ENCODE measurements at regions not wholly inside any gene's neighbourhood (a gene's known extent, or its start where the extent isn't known, plus 50 kb on each side); places are given as distances from the start of the nearest gene placed in this dataset.
"Not testable (repeated sequence)": the region's sequence is repeated elsewhere in the genome, so short reads cannot be mapped to it uniquely, and the experiment has no call there.

DNA sequence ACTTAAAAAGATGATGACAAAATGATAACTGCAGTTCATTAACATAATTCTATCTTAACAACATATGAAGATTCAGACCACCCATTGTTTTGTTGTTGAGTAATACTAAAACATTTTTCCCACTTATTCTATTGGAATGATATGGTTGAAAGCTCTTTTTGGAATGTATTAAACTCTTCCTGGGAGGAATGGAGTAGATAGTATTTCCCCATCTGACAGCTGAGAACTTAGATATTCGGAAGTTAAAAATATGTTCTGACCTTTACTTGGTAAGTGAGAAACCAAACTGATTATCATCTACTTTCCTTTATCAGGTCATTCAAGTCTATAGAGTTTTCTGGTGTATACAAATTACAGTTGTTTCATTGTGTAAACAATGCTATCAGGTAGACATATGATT, 452.9 kb downstream of the CSNK1G3 start:
- DNase-seq (ENCODE audit: low read depth, low spot score) = no peak

DNA sequence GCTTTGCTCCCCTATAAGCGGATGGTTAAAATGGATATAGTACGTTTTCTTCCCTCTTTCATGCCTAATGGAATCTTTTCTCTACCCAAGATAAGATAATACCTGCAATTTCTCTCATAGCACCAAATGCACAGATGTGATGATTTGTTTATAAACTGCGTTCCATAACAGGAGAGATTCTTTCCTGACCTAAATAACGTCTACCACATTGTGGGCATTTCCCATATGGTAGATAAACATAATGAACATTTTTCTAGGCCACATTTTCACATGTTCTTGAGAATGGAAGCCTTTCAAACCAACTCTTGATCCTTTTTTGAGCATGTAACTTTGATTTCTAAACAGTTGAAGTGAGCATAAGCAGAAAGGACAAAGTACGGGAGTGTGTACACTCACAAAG, 448.5 kb downstream of the CSNK1G3 start:
- DNase-seq (ENCODE audit: low read depth, low spot score) = no peak

DNA sequence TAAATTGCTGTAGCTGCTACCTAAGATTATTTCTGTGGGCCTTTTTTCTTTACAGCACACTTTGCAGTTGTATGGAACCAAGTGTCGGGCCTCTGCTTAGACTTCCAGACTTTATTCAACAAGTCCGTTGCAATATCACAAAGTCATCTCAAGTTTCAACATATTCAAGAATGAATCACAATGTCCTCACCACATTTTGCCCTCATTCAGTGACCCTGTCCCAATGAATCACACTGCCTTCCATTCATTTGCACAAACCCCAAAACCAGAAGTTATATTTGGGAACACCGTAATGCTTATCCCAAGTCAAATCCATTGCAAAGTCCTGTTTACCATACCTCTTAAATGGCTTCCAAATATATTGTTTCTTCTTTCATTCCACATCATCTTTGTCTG, 439.6 kb downstream of the CSNK1G3 start:
- DNase-seq (ENCODE audit: low read depth, low spot score) = peak; percentile 74

DNA sequence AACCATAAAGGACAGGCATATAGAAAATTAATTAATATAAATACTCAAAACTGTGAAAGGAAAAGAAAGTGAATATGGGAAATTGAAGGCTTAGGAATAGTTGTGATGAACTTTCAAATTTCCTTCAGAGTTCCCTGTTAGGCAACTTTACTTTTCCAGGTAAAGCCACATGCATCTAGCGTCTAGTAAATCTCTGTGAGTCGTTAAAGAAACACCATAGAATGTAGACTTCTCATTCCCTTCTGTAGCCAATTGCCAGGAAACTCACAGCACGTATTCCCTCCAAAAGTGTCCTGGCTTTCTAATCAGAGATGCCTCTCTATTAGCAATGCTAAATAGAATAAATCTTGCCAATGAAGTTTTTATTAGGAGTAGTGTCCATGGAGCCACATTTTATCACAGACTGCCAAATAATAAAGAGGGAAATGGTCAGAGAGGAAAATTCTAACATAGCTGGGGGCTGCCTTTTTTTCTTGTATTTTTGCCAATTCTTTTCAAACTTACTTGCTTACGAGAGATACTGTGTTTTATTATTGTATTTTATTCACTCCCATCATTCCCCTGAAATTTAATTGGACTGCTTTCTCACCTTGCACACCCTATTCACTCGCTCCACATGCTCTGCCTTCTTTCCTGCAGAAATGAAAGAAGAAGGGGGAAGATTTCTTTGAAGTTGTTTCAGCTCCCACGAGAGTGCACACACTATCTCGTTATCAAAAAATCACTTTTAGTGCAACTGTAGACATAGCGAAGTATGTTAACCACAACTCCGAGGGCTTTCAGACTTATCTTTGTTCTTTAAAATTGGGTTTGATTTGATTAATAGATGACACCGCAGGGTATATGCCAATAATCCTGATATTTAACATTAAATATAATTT, 439.0 kb downstream of the CSNK1G3 start:
- no peak for DNase-seq (ENCODE audit: low read depth, low spot score)

DNA sequence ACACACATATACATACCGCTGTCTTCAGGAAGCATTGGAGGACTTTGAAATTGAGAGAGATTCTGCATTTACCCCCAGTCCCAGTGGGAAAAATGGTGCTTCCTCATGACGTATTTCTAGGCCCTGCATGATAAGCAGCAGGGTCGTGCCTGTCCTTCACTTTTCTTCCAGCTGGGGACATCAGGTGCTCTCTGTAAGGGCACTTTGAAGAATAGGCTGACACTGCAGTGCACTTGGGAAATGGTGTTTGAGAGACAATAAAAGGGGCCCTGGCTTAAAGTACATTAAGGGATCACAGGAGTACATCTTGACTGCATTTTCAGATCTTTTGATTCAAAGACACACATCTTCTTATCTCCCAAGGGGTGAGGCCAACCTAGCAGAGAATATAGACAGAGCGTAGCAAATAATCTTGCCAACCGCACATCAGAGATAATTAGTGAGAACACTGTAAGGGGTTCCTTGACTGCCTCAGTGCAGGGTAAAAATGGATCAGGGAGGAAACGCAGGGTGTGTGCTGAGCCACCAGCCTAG, 437.9 kb downstream of the CSNK1G3 start:
- no peak for DNase-seq (ENCODE audit: low read depth, low spot score)

DNA sequence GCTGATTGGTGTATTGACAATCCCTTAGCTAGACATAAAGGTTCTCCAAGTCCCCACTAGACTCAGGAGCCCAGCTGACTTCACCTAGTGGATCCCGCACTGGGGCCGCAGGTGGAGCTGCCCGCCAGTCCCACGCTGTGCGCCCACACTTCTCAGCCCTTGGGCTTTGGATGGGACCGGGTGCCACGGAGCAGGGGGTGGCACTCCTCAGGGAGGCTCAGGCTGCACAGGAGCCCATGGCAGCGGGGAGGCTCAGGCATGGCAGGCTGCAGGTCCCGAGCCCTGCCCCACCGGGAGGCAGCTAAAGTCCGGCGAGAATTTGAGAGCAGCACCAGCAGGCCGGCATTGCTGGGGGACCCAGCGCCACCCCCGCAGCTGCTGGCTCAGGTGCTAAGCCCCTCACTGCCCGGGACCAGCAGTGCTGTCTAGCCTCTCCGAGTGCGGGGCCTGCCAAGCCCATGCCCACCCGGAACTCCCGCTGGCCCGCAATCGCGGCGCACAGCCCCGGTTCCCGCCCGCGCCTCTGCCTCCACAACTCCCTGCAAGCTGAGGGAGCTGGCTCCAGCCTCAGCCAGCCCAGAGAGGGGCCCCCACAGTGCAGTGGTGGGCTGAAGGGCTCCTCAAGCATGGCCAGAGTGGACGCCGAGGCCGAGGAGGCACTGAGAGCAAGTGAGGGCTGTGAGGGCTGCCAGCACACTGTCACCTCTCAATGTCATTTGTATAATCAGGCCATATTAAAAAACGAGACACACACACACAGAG, 437.2 kb downstream of the CSNK1G3 start:
- no peak for DNase-seq (ENCODE audit: low read depth, low spot score)

DNA sequence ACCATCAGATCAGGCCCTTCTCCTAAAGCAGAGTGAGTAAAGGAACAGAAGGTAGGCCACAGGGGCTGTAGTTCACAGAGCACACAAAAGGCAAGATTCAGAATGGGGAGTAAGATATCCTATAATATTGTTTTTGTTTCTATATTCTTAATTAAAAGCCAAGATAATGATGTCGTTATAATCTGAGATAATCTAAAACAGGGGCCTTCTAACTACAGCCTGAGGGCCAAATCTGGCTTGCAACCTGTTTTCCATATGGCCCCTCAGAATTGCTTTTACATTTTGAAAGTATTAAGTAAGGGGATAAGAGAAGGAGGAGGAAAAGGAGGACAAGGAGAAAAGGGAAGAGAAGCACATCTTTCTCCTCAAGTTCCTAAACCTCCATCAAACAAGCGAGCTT, 435.8 kb downstream of the CSNK1G3 start:
- no peak for DNase-seq (ENCODE audit: low read depth, low spot score)

DNA sequence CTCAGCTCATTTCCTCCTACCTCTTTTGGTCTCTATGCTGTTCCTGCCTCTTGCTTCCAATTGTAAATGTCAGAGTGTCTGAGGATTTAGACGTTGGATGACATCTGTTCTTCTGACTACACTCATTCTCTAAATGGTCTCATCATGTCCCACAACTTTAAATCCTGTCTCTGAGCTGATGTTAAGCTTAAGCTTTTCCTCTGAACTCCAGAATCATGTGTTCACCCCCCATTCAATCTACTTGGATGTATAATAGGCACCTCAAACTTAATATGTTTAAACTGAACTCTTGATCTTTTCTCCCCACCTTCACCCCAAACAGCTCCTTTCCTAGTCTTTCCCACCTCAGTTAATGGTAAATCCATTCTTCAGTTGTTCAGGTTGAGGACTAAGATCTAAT, 433.6 kb downstream of the CSNK1G3 start:
- DNase-seq (ENCODE audit: low read depth, low spot score) = no peak

DNA sequence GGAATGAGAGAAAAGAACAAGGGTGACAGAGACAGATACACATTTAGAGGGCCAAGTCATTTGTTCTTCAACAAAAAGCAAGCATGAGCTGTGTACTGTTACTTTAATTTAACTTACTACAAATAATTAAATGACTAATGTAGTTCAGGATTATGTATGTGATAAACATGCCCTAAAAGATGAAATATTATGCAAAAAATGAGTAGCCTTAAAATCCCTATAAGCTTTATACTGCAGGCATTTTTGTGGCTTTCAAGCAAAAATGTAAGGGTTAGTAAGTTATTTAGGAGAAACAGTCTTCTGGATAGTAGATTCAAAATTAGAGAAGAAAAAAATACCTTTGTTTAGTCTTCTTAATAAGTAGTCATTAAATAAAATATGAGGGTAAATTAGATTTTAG, 431.2 kb downstream of the CSNK1G3 start:
- DNase-seq (ENCODE audit: low read depth, low spot score) = no peak

DNA sequence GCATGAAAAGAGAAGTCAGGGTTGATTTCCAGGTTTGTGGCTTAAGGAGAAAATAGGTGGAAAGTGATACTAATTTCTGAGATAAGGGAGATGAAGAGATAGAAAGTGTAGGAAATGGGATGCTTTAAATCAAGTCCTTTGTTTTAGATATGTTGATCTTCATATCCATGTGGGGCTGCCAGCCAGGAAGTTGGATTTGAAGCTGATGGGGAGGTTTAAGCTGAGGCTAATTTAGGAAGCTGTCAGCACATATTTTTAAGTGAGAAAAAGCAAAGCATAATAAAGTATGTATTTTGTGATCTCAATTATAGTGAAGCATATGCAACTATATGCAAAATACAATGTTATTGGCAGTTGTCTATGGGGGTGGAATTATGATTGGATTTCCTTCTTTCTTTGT, 428.4 kb downstream of the CSNK1G3 start:
- DNase-seq (ENCODE audit: low read depth, low spot score) = no peak

DNA sequence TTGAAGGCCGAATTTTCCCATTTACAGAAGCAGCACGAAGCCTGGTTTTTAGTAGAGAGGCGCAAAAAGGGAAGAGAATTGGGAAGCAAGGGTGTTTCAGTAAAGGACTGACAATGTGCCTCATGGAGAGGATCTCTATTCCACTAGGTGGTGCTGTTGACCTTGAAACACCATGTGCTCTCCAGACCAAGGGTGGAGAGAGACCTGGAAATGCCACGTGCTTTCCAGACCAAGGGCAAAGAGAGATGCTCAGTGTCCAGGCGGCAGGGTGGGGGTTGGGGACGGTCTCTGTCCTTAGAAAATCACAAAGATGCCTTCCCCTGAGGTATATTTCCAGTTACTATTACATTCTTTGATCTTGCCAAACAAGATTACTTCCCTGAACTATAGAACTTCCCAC, 425.3 kb downstream of the CSNK1G3 start:
- no peak for DNase-seq (ENCODE audit: low read depth, low spot score)

DNA sequence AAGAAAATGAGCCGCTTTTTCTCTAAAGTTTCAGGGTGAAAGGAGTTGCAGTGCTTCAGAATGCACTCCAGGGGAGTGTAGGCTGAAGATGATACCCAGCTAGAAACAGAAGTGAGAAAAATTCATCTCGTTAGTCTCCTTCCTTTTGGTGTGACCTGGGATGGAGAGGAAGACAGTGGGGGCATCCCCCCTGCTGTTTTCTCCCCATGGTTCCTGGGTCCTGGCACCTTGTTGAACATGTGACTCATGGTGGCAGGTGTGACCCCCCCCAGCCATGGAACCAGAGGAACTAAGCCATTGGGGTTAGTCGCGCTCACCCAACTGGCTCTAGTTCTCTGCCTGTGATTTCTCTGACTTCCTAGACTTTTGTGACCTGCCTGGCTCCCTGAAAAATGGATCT, 424.6 kb downstream of the CSNK1G3 start:
- no peak for DNase-seq (ENCODE audit: low read depth, low spot score)

DNA sequence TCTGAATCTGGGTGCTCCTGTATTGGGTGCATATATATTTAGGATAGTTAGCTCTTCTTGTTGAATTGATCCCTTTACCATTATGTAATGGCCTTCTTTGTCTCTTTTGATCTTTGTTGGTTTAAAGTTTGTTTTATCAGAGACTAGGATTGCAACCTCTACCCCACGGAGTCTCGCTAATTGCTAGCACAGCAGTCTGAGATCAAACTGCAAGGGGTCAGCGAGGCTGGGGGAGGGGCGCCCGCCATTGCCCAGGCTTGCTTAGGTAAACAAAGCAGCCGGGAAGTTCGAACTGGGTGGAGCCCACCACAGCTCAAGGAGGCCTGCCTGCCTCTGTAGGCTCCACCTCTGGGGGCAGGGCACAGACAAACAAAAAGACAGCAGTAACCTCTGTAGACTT, 421.8 kb downstream of the CSNK1G3 start:
- DNase-seq (ENCODE audit: low read depth, low spot score) = not testable (repeated sequence)

DNA sequence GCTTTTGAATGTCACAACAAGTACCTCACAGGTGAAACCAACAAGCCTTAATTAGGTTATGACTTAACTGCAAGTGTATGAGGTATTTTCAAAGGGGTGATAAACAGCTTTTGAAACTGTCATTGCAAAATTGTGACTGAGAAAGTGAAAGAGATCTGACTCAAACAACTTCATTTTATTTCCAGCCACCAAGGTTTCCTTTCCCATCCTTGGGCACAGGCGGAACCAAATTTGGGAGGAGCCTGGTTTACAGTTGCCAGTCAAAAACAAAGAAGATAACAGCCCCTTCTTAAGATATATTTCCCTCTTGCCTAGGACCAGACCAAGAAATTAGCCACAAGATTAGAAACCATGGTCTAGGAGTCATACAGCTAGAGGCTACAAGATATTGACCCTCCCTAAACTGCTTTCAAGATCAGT, 417.1 kb downstream of the CSNK1G3 start:
- no peak for DNase-seq (ENCODE audit: low read depth, low spot score)

DNA sequence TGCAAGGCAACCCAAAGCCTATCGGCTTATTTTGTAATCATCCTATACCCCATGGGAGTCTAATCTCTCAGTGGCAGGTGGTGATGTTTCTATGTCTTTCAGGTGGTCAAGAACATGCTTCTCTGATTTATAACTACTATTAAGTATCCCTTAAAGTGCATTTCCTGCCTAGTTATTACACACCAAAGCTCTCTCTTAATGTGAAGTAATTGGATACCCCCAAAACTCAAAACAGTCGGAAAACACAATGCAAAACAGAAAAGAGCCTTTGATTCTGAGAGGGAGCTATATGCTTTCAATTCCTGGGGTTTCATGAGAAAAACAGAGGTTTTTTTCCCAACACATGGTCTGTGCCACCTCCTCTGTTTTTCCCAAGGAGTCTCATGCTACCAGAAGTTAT, 416.4 kb downstream of the CSNK1G3 start:
- DNase-seq (ENCODE audit: low read depth, low spot score) = no peak

DNA sequence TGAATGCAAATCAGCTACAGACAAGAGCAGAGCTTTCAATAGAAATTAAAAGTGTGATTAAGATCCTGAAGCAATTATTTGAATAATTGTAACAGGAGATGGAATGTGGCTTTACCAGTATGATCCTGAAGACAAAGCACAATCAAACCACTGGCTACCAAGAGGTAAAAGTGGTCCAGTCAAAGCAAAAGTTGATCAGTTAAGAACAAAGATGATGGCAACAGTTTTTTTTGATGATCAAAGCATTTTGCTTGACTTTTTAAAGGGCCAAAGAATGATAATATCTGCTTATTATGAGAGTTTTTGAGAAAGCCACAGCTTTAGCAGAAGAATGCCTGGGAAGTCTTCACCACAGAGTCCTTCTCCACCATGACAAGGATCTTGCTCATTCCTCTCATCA, 409.2 kb downstream of the CSNK1G3 start:
- no peak for DNase-seq (ENCODE audit: low read depth, low spot score)

DNA sequence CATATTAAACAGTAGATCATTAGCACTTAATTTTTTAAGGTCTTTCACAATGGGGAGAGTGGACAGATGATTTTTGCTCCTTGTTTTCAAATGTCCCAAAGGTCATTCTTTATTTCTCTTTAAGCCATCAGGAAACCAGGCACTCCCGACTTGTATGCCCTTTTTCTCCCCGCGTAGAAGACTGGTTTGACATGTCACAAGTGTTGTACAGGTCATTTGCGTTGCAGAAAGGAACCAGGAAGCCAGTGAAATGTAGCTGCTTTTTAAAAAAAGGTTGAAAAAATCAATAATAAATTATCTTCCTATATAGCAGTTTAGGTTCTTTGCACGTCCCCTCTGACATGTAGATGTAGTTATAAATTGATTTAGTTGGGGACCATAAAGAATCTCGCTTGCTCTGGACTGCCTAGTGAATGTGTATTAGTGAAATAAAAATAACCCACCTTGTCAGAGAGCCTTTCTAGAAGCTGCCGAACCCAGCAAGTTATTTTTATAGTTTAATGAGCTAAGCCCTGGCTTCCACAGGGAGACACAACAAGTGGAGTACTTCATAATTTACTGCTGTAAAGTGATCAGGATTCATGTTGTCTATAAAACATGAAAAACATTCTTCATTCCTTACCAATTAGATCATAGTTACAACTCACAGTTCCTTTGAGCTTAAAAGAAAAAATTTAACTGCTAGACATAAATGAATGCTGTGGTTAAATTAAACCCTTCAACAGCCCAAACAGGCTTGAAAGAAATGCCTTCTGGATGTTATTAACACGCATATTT, 404.6 kb downstream of the CSNK1G3 start:
- no peak for DNase-seq (ENCODE audit: low read depth, low spot score)

DNA sequence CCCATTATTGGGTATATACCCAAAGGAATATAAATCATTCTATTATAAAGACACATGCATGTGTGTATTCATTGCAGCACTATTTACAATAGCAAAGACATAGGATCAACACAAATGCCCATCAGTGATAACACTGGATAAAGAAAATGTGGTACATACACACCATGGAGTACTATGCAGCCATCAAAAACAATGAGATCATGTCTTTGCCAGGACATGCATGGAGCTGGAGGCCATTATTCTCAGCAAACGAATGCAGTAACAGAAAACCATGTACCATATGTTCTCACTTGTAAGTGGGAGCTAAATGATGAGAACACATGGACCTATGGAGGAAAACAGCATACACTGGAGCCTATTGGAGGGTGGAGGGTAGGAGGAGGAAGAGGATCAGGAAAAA, 402.4 kb downstream of the CSNK1G3 start:
- no peak for DNase-seq (ENCODE audit: low read depth, low spot score)

DNA sequence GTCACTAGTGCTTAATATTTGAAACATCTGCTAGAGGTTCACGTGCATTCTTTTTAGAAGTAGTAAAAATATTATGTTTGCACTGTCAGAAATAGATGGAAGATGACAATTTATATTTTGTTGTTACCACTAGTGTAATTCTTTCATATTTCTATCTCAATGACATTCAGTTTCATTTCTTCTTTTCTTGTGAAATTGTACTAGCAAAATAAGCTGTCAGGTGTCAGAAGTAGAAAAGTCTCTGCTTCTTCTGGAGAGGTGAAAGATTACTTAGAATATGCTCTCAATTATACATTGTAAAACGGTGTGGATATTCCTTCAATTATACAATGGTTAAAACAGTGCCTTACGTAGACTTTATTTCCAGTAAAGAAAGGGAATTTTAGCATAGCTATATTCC, 395.4 kb downstream of the CSNK1G3 start:
- no peak for DNase-seq (ENCODE audit: low read depth, low spot score)

DNA sequence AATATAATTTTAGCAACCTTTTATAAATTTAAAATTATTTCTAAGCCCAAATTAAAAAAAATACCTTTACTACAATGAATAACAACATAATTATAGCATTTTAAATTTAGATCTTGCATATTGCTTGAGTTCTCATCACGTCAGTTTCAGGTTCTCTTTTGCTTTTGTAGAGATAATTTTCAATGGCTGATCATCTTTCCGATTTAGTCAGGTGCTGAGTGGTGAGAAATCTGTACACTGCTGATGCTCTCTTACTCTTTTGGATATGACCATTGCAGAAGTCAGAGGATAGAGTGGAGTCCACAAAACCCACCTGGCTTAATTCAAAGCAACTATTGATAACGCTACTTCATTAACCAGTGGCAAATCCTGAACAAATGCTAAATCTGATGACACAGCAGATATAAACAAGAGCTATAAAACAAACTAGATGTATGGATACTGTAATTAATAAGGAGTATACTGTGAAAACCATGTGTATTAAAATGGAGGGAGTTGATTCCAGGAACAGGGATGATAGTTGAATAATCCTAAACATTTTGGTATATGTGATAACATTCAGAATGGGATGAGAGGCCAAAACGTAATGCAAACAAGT, 394.8 kb downstream of the CSNK1G3 start:
- DNase-seq (ENCODE audit: low read depth, low spot score) = no peak

DNA sequence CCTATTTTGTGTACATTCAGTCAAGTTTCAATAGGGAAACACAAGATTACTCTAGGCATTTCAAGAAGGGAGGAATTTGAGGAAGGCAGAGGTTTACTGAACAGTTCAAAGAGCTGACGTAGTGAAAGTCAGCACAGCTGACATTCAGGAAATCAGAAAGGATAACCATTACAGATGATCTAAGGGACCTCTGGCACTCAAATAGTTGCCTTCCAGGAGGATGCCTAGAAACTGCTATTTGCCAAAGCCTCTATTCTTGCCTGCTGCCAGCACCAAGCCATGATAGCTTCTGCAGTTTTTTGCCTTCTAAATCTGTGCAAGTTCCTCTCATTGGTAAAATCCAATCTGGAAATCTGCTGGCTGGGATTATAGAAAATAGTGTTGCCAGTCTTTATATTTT, 373.1 kb downstream of the CSNK1G3 start:
- DNase-seq (ENCODE audit: low read depth, low spot score) = no peak

DNA sequence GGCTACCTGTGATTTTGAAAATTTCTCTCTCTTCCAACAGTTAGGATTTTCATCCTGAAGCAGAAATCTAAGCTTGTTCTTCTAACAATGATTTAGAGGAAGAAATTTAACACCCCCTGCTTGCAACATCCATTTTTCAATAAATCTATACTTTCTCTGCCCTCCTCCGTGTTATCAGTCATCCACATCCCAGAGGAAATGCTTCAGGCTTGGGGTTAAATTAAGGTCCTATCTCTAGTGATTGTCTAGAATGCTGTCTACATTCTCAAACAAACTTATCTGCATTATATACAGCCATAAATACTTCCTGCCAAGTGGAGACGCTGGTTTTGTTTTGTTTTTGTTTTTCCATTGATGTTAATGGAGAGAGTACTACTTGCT, 371.0 kb downstream of the CSNK1G3 start:
- no peak for DNase-seq (ENCODE audit: low read depth, low spot score)

Data from smooth muscle cell of the brain vasculature (primary cell).